NCI-H2171 (cell line): ENCODE measurements at regions not wholly inside any gene's neighbourhood (a gene's known extent, or its start where the extent isn't known, plus 50 kb on each side); places are given as distances from the start of the nearest gene placed in this dataset.

ENCODE experiments used
- DNase-seq: peaks from one replicate; lab custom pipeline; 2025; lab: John Stamatoyannopoulos, UW

DNA sequence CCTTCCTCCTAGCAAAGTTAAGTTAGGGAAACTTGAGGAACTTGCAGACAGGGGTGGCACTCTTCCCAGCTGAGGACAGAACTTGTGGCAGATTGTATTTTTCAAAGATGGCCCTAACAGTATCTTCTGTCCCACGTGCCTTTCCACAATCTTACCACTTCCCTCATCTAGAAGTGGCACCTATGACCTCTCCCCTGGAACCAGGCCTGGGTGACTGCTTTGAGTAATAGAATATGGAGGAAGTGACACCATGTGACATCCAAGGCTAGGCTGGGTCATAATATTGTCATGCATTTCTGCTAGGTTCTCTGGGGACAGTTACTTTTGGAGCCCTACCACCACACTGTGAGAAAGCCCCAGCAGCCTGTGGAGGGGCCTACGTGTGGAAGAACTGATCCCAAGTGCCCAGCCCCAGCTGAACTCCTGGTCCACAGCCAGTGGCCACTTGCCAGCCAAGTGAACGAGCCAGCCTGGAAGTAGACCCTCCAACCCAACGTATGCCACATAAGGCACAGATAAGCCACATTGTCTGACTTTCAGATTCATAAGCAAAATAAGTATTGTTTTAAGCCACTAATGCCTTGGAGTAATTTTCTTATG is 193.7 kb downstream of the PTPN20 start:
- DNase-seq, result no peak

DNA sequence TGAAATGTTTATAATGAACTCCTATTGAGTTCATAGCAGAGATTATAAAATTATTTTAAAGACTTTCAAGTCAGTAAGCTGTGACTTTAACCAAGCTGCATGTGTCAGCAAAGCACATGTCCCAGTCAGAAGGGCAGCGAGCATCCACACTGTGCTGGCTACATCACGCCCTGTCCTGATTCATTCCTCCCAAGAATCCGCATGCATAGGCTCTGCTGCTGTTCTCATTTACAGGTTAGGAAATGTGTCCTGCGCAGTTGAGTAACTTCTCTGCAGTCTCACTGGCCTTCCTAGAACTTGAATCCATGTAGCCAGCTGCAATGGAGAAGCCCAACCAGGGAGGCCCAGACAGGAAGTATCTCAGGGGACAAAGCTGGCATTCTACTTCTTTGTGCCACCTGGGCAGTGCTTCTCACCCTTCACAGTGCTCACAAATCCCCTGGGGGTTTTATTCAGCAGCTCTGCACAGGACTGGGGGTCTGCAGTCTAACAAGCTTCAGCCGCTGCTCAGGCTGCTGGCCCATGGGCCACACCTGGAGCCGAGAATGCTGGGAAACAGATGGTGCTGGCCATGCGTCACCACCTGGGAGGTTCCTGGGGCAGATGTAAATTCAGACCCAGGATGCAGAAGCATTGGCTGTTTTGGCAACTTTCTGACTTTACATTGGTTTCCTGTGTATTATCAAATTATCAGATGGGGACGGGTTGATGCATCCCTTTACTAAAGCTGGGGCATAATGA is 192.8 kb upstream of the GDF10 start:
- no peak for DNase-seq

DNA sequence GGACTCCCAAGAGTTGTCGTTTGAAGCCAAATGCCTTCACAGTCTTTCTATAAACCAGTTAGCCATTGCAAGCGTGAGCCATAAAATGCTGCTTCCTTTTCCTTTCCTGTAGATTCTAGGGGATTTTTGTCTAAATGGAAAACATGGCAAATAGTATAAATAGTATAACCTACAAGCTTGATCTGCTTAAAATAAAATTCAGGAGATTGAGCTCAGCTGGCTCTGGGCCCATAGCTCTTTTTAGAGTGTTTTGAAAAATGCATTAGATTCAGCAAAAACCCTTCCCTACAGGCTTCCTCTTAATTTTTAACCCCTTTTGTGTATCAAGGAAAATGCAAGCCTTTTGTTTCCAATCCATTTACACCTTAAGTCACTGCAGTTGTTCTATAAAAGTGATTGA is 190.1 kb upstream of the GDF10 start:
- no peak for DNase-seq

DNA sequence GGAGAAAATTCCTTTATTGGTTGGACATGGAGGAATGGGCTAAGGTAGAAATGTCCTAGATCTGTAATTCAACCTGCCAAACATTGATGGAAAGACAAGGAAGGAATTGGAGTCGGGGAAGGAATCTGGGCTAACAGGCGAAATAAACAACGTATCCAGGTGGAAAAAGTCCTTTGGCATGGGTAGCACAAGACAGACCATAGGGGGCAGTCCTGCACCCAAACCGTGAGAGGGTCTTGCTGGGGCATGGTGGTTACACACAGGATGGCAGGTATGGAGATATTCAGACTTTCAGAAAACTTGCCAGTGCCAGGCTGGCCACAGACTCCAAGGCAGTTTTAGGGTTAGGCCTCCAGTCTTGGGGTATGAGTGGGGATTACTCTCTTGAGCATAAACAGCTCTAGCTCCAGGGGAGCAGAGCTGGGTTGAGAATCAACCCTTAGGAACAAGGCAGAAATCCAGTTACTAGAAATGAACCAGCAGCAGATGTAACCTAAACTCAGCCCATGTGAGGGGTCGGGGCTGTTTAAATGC is 188.6 kb upstream of the GDF10 start:
- DNase-seq, result no peak

DNA sequence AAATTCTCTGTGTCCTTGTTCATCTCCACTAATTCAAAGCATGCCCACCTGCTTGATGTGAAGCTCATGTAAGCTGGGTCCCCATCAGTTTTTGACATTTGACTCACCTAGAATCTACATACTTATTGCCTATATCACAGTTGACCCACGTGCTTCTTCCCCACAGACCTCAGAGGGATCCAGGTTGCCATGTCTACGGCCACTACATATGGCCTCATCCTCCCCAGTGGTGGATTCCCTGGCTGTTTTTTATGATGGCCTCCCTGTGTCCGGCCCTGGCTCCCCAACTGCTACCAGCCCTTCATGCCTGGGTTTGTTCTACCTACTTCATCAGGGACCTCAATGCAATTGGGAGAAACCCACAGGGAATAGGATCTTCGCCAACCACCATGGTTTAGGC is 187.4 kb upstream of the GDF10 start:
- no peak for DNase-seq

DNA sequence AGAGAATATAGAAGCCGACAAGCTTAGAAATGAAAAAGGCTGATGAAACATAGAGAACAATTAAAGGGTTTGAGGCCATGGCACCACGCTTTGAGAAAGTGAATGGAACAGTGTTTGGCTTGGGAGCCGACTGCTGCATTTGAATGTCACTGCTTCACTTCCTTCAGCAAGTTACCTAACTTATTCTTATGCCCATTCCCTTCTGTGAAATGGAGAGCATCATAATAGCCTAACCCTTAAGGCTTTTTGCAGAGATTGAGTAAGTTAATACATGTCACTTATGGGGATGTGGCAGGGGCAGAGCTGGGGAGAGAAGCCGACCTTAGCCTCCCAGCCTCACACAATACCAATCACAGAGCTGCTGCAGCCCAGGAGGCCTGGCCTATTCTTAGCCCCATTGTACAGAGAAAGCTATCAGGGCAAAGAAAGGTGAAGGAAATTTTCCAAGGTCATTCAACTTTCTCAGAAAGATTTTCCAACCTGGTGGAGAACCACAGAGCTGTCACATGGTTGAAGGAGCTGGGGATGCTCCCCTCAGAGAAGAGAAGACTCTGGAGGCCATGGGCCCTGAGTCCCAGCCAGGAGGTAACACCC is 186.0 kb upstream of the GDF10 start:
- no peak for DNase-seq

DNA sequence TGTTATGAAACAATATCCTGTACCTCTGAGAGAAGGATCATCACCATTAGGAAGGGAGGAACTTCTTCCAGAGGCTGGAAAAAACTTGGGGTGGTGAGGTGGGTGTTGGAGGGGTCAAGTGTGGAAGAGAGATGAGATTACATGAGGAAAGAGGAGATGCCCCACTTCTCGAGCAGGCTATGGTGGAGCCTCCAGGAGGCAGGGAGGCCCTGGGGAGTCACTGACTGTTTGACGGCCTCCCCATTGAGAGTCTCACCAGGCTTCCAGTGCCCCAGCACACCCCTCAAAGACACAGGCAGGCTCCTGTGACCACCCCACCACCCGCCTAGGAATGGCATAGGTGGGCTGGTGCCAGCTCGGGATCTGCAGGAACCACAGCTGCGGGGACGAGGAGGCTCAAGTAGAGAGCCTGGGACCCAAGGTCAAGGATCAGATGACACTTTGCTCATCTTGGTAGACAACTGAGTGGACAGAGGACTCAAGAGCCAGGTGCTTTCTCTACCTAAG is 185.3 kb upstream of the GDF10 start:
- DNase-seq, result no peak

DNA sequence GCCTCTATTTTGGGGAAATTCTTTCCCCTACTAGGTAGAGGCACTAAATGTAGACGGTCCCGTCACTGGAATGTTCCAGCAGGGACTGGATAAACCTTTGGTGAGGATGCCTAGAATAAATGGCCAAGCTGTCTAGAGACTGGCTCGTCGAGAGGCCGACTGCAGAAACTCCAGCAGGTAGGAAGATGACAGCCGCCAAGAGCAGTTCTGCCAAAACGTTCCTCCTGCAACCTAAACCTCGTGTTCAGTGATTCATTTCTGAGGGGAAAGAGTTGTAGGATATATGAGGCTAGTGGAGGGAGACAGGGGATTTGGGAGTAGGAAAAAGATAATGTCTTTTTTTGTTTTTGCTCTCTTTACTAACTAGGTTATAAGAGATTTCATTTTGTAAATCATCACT is 184.7 kb upstream of the GDF10 start:
- DNase-seq, result no peak

DNA sequence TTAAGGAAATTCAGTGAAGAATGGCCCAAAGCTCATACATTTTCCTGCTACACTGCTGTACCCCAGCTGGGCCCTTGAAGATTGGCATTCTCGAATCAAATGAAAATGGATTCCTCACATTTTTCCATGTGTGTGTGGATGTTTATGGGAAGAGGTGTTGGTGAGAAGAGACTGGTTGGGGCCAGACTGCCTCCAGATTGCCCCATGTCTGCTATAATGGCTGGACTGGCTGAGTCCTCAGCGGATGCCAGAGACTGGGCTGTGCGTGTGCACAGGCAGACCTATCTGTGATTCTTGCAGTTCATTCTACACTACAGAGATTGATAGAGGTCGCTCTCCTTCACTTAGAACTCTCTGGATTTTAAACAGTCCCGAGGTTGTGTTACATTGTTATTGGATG is 183.6 kb upstream of the GDF10 start:
- no peak for DNase-seq

DNA sequence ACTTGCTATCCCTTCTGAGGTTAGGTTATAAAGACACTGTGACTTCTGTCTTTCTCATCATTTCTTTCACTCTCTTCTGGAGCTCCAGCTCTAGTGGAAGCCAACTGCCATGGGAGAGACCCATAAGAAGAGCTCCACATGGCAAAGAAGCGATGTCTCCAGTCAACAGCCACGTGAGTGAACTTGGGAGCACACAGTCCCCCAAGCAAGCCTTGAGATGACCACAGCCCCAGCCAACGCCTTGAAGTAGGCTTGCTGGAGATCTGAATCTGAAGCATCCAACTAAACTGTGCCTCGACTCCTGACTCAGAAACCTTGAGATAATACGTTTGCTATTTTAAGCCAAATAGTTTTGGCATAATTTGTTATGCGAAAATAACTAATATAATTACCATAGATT is 181.7 kb upstream of the GDF10 start:
- no peak for DNase-seq

DNA sequence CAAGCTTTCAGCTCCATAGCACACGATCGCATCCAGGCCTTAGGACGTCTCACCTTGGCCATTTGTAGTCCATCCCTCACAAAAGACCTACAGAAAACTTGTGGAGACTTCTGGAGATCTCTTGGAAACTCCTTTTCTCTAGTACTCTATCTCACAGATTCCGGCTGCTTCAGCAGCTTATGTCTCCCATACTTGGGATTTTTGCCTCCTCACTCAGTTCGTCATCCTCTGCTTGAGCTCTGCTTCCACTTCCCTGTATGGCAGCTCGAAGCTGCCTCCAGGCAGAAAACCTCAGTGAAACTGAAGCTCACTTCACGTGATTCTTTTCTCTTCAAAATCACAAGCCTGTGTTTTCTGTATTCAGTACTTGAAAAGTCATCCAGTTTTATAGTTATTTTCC is 178.7 kb upstream of the GDF10 start:
- DNase-seq, result no peak

DNA sequence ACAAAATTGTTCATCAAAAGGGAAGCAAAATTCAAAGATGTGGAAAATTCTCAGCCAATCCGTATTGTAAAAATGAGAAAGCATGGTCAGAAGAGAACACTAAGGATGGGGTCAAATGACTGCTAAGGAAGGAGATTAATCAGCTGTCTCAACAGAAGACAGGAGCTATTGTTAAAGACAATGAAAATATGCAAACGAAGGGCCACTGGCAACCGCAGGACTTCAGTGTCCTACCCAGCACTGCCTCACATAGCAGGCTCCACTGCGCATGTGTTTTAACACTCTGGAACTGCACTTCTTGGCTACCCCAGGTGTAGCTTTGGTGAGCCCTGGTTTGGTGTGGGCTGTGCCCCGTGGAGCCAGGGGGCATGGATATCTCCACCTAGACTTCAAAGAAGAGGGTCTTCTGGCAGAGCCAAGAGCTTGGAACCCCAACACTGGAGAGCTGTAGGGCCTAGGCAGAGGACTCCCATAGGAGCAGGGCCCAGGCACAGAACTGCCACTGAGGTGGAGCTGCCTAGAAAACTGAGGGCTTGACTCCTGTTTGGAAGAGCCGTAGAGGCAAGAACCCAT is 176.2 kb upstream of the GDF10 start:
- DNase-seq, result no peak

DNA sequence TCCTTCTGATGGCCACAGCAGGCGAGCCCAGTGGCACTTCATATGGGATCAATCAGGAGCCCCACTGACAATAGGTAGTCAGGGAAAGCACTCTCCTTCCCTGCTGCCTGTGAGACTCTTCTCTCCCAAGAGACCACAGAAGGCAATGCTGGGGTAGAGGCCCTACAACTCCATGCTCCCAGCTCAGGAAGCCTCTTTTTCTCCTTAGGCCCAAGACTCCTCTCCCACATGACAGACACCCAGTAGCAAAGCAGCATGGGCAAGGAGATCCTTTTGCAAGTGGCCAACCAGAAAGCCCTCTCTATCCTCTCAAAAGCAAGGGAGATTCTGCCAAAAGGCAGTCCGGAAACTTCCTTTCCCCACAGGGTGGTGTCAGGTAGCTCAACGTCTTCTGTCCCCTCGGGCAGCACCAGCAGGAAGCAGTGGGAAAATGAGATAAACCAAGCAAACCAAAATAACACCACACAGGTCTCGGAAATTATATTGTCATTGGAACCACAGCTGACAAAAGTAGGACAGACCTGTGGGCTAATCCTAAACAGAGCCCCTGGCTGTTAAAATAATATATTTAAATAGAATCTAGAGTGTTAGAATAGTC is 172.7 kb upstream of the GDF10 start:
- DNase-seq, result no peak

DNA sequence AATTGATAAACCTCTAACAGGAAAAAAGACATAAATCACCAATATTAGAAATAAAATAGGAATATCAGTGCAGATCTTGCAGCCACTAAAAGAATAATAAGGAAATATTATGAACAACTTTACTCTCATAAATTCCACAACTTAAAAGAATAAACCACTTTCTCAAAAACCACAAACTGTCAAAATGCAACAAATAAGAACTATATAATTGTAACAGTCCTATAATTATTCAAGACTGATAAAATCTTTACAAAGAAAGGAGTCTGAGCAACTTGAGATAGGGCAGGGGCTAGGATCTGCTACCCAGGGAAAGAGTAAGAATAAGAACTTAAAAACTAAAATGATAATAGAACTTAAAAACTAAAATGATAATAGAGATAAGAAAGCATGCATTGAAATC is 169.5 kb upstream of the GDF10 start:
- DNase-seq, result no peak

DNA sequence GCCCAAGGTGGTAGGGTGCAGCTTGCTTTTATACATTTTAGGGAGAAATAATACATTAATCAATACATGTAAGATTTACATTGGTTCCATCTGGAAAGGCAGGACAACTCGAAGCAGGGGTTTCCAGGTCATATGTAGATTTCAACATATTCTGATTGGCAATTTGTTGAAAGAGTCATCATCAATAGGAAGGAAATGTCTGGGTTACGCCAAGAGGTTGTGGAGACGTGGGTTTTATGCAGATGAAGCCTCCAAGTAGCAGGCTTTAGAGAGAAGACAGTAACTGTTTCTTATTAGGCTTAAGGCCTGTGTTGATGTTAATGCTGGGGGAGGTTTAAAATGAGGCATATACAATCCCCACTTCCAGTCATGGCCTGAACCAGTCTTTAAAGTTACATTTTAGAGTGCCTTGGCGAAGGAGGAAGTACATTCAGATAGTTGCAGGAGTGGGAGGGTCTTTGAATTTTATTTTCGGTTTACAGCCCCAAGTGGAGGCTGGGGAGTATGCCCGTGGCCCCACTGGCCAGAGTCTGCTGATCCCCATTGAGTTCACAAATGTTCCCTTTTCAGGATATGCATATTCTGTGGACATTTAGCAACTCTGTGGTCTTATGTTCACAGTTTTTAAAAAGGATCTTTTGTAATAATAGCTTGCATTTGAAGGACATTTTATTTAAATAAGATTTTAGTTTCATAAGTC is 166.0 kb upstream of the GDF10 start:
- DNase-seq, result no peak

DNA sequence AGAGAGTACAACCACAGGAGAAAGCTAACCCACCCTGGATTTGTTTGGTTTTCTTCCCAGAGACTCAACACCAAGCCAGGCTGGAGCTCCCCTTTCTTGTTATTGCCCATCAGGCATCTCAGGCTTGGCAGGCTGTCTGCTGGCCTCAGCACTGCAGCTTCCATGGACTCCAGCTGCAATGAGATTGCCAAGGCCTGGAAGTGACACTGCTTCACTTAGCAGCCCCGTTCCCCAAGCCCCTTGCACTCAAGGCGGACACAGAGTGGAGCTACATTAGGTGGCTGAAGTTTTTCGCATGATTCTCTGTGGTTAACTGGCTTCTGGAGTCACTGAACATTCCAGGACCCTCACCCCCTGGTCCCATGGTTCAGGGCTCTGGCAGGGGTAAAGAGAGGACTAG is 163.1 kb upstream of the GDF10 start:
- no peak for DNase-seq

DNA sequence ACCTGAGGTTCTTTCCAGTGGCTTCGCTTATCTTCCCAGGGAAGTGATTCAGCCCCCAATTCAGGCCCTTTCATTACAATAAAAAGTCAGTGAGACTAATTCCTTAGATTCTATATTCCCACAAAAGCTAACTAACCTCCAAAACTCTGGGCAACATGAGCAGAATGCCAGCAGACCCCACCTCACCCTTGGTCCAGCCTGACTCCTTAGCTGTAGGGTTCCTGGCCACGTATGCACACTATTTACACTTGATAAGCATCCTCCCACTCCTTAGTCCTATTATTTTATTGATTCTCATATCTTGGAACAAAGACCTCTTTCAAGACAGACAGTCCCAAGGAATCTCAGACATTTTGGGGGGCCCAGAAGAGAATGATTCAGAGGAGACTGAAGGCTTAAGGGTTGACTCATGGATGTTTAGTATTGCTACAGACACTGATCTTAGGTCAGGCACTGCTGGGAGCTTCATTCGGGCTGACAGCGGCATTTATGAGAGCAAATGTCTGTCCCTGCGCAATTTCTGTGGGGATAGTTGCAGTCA is 162.6 kb upstream of the GDF10 start:
- DNase-seq, result no peak

DNA sequence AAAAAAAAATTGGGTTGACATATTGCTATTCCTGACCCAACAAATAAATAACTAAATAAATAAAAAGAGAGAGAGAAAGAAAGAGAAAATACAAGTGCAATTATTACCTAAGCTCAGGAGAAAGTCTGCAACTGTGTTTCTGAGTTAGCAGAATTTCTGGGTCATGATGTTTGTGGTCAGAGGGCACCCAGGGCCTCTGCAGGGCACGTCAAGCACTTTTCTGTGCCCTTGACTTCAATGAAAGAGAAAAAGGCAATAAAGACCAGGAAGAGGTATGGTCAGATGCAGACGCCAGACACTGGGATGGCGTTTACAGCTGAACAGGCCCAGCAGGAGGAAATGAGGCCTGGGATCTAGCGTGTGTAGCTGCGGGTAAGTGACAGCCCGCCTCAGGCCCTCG is 160.9 kb upstream of the GDF10 start:
- no peak for DNase-seq

DNA sequence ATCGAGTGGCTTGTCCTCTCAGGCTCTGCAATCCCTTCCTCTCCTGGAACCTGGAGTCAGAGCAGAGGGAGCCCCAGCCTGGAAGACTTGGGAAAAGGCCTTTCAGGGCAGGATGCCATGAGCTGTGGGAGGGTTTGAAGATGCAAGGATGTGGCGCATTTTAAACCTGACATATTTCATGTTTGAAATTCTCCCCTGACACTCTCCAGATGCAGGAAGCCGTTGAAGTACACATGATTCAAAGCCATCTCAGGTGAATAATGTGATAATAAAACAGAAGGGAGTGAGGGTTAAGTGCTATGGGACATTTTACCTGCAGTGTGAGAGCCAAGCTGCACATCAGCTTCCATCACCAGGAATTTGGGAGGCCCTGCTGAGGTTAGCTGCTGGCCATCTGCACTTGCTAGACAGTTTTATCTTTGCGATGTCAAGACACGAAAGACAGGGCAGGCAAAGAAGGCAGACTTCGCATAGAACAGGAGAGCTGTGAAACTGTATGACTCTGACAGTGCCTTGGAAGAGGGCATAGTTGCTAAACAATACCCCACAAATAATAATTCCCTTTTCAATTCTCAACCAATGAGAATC is 159.1 kb upstream of the GDF10 start:
- DNase-seq, result no peak

DNA sequence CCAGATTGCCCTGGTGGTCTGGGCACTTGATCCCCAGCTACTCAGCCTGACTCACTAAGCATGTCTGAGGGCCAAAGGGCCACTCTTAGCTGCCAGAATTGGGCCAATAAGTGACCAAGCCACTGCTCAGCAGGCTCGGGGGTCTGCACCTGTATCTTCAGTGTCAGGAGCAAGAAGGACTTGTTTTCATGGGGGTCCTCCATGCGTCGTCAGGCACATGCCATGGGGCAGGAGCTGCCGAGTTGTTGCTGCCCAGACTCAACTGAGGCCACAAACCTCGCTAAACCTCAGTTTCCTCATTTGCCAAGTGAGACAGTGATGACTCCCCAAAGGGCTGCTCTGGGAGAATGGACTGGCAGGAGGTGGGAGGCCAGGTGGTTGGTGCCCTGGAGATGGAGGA is 158.6 kb upstream of the GDF10 start:
- DNase-seq, result no peak

DNA sequence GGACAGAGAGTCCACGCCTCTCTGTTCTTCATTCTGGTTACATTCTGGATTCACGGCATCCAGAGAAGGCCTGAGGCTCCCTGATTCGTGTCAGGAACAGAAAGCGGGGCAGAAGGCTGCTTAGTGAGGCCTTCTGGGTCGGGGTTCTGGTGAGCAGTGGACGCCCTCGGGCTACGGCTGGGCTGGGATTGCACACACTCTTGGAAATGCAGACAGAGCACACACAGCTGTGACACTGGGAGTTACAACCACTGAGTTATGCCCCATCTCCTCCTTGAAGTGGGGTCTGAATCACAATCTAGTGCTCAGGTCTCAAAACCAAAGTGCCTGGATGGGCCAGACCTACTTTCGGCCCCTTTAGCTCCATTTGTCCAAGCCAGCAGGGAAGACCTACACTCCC is 156.9 kb upstream of the GDF10 start:
- no peak for DNase-seq
